Caco-2 (cell line): ENCODE measurements at regions not wholly inside any gene's neighbourhood (a gene's known extent, or its start where the extent isn't known, plus 50 kb on each side); places are given as distances from the start of the nearest gene placed in this dataset.

Experiments
- BruUV-seq: library from RNA; stranded (reverse); fragments of 400-500 nt; replicated peaks from 2 replicates; lab custom pipeline; 2021; lab: Mats Ljungman, UMichigan
- CTCF ChIA-PET: fragments of 300-600 bp; sonication (Branson Sonifier 250); formaldehyde crosslinking; loops from one replicate; lab custom pipeline; 2022; ENCODE audit warnings: antibody characterized with exemption; lab: Charles Lee
- POLR2A ChIA-PET: fragments of 300-600 bp; sonication (Branson Sonifier 250); formaldehyde crosslinking; loops from one replicate; lab custom pipeline; 2022; ENCODE audit warnings: antibody characterized with exemption; lab: Charles Lee
- DNase-seq, 2 experiments: peaks; one replicate each; pipeline versions ENCODE4 v3.0.0 to v3.0.0-alpha.2; 2020 to 2022
- H3K27me3 ChIP-seq: replicated peaks from 2 replicates; pipeline ENCODE4 v1.6.0; 2011; ENCODE audit warnings: low read length; ENCODE audit not compliant: control insufficient read depth, insufficient read depth
- H3K36me3 ChIP-seq: 2 replicates; pipeline ENCODE4 v1.5.1; 2011; ENCODE audit warnings: low read length; ENCODE audit not compliant: control insufficient read depth, insufficient read depth
- H3K4me1 ChIP-seq: fragments of 250-450 bp; sonication (Bioruptor Pico); 2 replicates; pipeline ENCODE4 v1.5.1; 2020; ENCODE audit warnings: mild to moderate bottlenecking
- H3K4me3 ChIP-seq: 2 replicates; pipeline ENCODE4 v1.5.1; 2011; ENCODE audit warnings: low read depth, mild to moderate bottlenecking, control low read depth, low read length
- H3K9me3 ChIP-seq: fragments of 250-450 bp; sonication (Bioruptor Pico); 2 replicates; pipeline ENCODE4 v1.5.1; 2020; ENCODE audit warnings: mild to moderate bottlenecking, moderate library complexity
- H3K27ac Mint-ChIP-seq: one replicate; pipeline ENCODE4 v1.8.0; 2022; ENCODE audit warnings: mixed read lengths; ENCODE audit not compliant: unreplicated experiment
- H3K27me3 Mint-ChIP-seq: one replicate; pipeline ENCODE4 v1.8.0; 2022; ENCODE audit warnings: mixed read lengths; ENCODE audit not compliant: insufficient read depth, unreplicated experiment
- H3K36me3 Mint-ChIP-seq: one replicate; pipeline ENCODE4 v1.8.0; 2022; ENCODE audit warnings: mild to moderate bottlenecking, mixed read lengths; ENCODE audit not compliant: insufficient read depth, unreplicated experiment
- H3K4me1 Mint-ChIP-seq: one replicate; pipeline ENCODE4 v1.8.0; 2022; ENCODE audit warnings: low read depth, mixed read lengths; ENCODE audit not compliant: unreplicated experiment
- H3K4me3 Mint-ChIP-seq: one replicate; pipeline ENCODE4 v1.8.0; 2022; ENCODE audit warnings: mild to moderate bottlenecking, moderate library complexity, mixed read lengths; ENCODE audit not compliant: unreplicated experiment
- H3K9me3 Mint-ChIP-seq: one replicate; pipeline ENCODE4 v1.8.0; 2022; ENCODE audit warnings: mixed read lengths; ENCODE audit not compliant: unreplicated experiment
- intact Hi-C: fragments of 100-400 bp; cut with micrococcal nuclease; formaldehyde crosslinking; loops from one replicate; pipeline ENCODE4 v1.10.0; 2022; ENCODE audit not compliant: unreplicated experiment
- TF ChIP-seq, protein P1 (sequence below), 2 experiments: fragments of 200-600 bp in 1 of 2; IDR thresholded peaks; 1 replicate in 1 of 2; 2 replicates in 1 of 2; pipeline versions ENCODE4 v1.5.1 to v1.8.0; 2011 to 2022; ENCODE audit warnings: antibody characterized with exemption in 1 of 2, control low read depth in 1 of 2, inconsistent platforms in 1 of 2, low read depth in 1 of 2, low read length in 1 of 2, mild to moderate bottlenecking in 1 of 2, moderate library complexity in 1 of 2; ENCODE audit not compliant: insufficient read depth in 1 of 2, severe bottlenecking in 1 of 2, unreplicated experiment in 1 of 2

DNA sequence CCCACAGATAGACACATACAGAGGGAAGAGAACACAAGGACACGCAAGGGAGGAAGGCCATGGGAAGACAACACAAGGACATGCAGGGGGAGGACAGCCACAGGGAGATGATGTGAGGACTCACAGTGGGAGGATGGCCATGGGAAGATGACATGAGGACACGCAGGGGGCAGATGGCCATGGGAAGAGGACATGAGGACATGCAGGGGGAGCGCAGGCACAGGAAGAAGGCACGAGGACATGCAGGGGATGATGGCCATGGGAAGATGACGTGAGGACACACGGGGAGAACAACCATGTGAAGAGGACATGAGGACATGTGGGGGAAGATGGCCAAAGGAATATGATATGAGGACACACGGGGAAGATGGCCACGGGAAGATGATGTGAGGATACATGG, 84.7 kb downstream of the UQCRFS1 start:
- Mint-ChIP-seq H3K27ac (no peak overlapping the region), H3K36me3 (no peaks in the 10 kb centered on the region), H3K9me3 (peaks cover 9% of the 10 kb centered on the region), H3K27me3 (peaks cover 4% of the 10 kb centered on the region), H3K4me1 (no peaks in the 10 kb centered on the region), H3K4me3 (no peak overlapping the region)
- TF ChIP-seq, protein P1, sequence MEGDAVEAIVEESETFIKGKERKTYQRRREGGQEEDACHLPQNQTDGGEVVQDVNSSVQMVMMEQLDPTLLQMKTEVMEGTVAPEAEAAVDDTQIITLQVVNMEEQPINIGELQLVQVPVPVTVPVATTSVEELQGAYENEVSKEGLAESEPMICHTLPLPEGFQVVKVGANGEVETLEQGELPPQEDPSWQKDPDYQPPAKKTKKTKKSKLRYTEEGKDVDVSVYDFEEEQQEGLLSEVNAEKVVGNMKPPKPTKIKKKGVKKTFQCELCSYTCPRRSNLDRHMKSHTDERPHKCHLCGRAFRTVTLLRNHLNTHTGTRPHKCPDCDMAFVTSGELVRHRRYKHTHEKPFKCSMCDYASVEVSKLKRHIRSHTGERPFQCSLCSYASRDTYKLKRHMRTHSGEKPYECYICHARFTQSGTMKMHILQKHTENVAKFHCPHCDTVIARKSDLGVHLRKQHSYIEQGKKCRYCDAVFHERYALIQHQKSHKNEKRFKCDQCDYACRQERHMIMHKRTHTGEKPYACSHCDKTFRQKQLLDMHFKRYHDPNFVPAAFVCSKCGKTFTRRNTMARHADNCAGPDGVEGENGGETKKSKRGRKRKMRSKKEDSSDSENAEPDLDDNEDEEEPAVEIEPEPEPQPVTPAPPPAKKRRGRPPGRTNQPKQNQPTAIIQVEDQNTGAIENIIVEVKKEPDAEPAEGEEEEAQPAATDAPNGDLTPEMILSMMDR (IDR thresholded peaks at IDR 0.05; ENCODE audit: insufficient read depth in 1 of 2, low read depth in 1 of 2, low read length in 1 of 2, severe bottlenecking in 1 of 2, unreplicated experiment in 1 of 2), result no peak
- H3K9me3 ChIP-seq, result peaks cover 2% of the 10 kb centered on the region; the same call in 1 of the 2 replicates
- H3K4me3 ChIP-seq, result no peak overlapping the region
- H3K27me3 ChIP-seq, result no peaks in the 10 kb centered on the region
- ChIA-PET POLR2A (no interaction called here), CTCF (no interaction called here)
- intact Hi-C loops, result no loop called here
- H3K36me3 ChIP-seq, result no peaks in the 10 kb centered on the region
- BruUV-seq, result no TSS peak
- H3K4me1 ChIP-seq, result no peaks in the 10 kb centered on the region
- no peak for DNase-seq

DNA sequence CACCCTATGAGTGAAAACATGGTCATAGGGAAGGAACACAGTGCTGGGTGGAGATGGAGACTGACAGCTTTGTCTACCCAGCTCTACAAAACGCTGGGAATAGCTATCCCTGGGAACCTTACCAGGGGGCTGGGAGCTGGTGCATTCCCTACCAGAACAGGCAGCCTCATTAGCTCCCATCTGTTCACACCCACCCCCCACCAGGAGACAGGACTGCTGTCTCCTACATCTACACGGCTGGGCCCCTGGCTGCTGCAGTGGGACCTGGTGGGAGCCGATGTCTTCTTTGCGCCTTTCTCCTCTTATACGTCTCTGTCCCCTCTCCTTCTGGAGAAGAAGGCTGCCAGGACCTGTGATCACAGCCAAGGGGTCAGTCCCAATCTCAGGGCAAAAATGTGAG, 90.8 kb downstream of the UQCRFS1 start:
- Histone ChIP-seq H3K27me3 (no peaks in the 10 kb centered on the region), H3K4me1 (no peaks in the 10 kb centered on the region), H3K36me3 (no peaks in the 10 kb centered on the region), H3K9me3 (0 out of 2 replicates have a peak, but pooled peaks cover 2% of the 10 kb centered on the region), H3K4me3 (no peak overlapping the region)
- TF ChIP-seq, protein P1 (IDR thresholded peaks at IDR 0.05; ENCODE audit: insufficient read depth in 1 of 2, low read depth in 1 of 2, low read length in 1 of 2, severe bottlenecking in 1 of 2, unreplicated experiment in 1 of 2), result no peak
- DNase-seq, result no peak
- Mint-ChIP-seq H3K27ac (no peak overlapping the region), H3K27me3 (no peaks in the 10 kb centered on the region), H3K4me1 (no peaks in the 10 kb centered on the region), H3K36me3 (no peaks in the 10 kb centered on the region), H3K9me3 (peaks cover 9% of the 10 kb centered on the region), H3K4me3 (no peak overlapping the region)
- no TSS peak for BruUV-seq
- ChIA-PET CTCF (no interaction called here), POLR2A (no interaction called here)
- intact Hi-C loops, result no loop called here

DNA sequence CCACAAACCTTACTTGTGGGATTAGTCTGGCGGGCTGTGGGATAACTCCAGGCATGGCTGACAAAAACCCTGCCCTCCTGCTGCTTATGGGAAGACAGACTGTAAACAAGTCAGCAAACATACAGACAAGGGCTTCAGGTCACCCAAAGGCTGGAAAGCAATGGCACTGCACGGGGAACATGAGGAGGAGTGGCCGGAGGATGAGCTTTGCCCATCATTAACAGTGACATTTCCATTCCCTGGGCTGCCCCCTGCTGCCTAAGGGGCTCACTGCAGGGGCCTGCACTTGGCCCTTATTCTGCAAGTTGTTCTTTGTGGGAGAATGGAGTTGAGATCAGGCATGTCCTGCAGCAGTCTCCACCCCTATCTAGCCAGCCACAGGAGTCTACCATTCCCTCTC, 91.3 kb downstream of the UQCRFS1 start:
- Histone ChIP-seq H3K4me1 (no peaks in the 10 kb centered on the region), H3K36me3 (no peaks in the 10 kb centered on the region), H3K4me3 (no peak overlapping the region), H3K9me3 (0 out of 2 replicates have a peak, but pooled peaks cover 2% of the 10 kb centered on the region), H3K27me3 (no peaks in the 10 kb centered on the region)
- ChIA-PET POLR2A (no interaction called here), CTCF (interaction anchor here (1.1 kb wide), 1 partner anchor 139 kb away, joined by 3 read pairs; no protein-coding TSS in a partner anchor)
- no peaks in the 10 kb centered on the region for H3K36me3 Mint-ChIP-seq
- no peaks in the 10 kb centered on the region for H3K27me3 Mint-ChIP-seq
- no peak overlapping the region for H3K27ac Mint-ChIP-seq
- peaks cover 9% of the 10 kb centered on the region for H3K9me3 Mint-ChIP-seq
- no TSS peak for BruUV-seq
- no peak overlapping the region for H3K4me3 Mint-ChIP-seq
- no peaks in the 10 kb centered on the region for H3K4me1 Mint-ChIP-seq
- intact Hi-C loops, result no loop called here
- TF ChIP-seq, protein P1 (IDR thresholded peaks at IDR 0.05; ENCODE audit: insufficient read depth in 1 of 2, low read depth in 1 of 2, low read length in 1 of 2, severe bottlenecking in 1 of 2, unreplicated experiment in 1 of 2), result peak in 1 of 2 experiments; percentile 15
- no peak for DNase-seq
